NCI-H2081 treated with DMSO at 0.1 percent for 48 hours (cell line): ENCODE measurements at regions not wholly inside any gene's neighbourhood (a gene's known extent, or its start where the extent isn't known, plus 50 kb on each side); places are given as distances from the start of the nearest gene placed in this dataset.

ENCODE experiments used
- DNase-seq: peaks from one replicate; lab custom pipeline; 2025; lab: John Stamatoyannopoulos, UW

- DNase-seq, result no peak
Observed at GRCh38 chr7:45971661-45972175, 50.6 kb upstream of the IGFBP3 start.

DNA sequence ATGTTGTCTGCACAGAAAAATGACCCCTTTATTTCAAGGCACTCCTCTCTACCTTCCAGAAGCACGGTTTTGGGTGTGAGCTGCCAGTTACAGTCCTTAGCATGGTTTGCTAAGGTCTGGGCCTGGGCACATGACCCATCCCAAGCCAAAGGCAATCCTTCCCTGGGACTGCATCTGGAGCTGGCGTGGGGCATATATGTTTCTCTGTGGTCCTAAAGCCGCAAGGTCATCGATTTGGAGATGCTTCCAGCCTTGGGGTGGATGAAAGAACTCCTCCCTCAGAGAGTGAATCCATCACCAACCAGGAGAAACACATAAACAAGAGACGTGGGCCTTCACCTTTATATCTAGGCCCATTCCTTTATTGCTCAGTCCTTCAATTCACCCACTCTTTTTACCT is 50.1 kb upstream of the IGFBP3 start:
- DNase-seq, result no peak
